IMR-90 (cell line): ENCODE measurements at regions not wholly inside any gene's neighbourhood (a gene's known extent, or its start where the extent isn't known, plus 50 kb on each side); places are given as distances from the start of the nearest gene placed in this dataset.

Source experiments
- ATAC-seq: fragments of 200-7000 bp; cut with Tn5 transposase; 2 replicates; pipeline ENCODE4 v1.9.1; 2020; ENCODE audit warnings: low read depth, mild to moderate bottlenecking, moderate library complexity
- BruUV-seq: library from RNA; stranded (reverse); fragments of 400-500 nt; replicated peaks from 2 replicates; lab custom pipeline; 2021; lab: Mats Ljungman, UMichigan
- CTCF ChIA-PET: fragments of 300-600 bp; formaldehyde crosslinking; extraction: SDS; loops from one replicate; lab custom pipeline; 2021; ENCODE audit warnings: antibody characterized with exemption; lab: Yijun Ruan, JAX
- POLR2A ChIA-PET: fragments of 300-600 bp; sonication (Branson Sonifier 250); formaldehyde crosslinking; loops from one replicate; lab custom pipeline; 2022; ENCODE audit warnings: antibody characterized with exemption; ENCODE audit not compliant: unreplicated experiment; lab: Charles Lee
- DNase-seq: peaks from one replicate; pipeline ENCODE4 v3.0.0; 2013
- H2AFZ ChIP-seq: replicated peaks from 2 replicates; pipeline ENCODE3; 2013; ENCODE audit warnings: low read length, mild to moderate bottlenecking; ENCODE audit not compliant: poor library complexity
- H2AK5ac ChIP-seq: 2 replicates; pipeline ENCODE4 v1.6.1; 2013; ENCODE audit warnings: low read depth, low read length, inconsistent platforms
- H2AK9ac ChIP-seq: replicated peaks from 2 replicates; pipeline ENCODE3; 2013; ENCODE audit warnings: mild to moderate bottlenecking, low read depth, low read length, moderate library complexity; ENCODE audit not compliant: poor library complexity
- H2BK120ac ChIP-seq: 2 replicates; pipeline ENCODE4 v1.6.1; 2013; ENCODE audit warnings: low read depth, low read length, inconsistent platforms
- H2BK15ac ChIP-seq: 3 replicates; pipeline ENCODE4 v1.6.1; 2013; ENCODE audit warnings: low read depth, low read length, inconsistent platforms
- H2BK20ac ChIP-seq: 2 replicates; pipeline ENCODE4 v1.6.1; 2013; ENCODE audit warnings: low read depth, mild to moderate bottlenecking, inconsistent platforms, low read length, moderate library complexity
- H2BK5ac ChIP-seq: 2 replicates; pipeline ENCODE4 v1.6.1; 2013; ENCODE audit warnings: mild to moderate bottlenecking, low read depth, low read length, inconsistent platforms; ENCODE audit not compliant: poor library complexity, severe bottlenecking
- H3K14ac ChIP-seq: replicated peaks from 2 replicates; pipeline ENCODE4 v1.6.1; 2013; ENCODE audit warnings: low read depth, low read length, inconsistent platforms
- H3K18ac ChIP-seq: 2 replicates; pipeline ENCODE4 v1.6.1; 2013; ENCODE audit warnings: low read depth, low read length, control low read depth
- H3K23ac ChIP-seq: 2 replicates; pipeline ENCODE4 v1.6.1; 2013; ENCODE audit warnings: low read depth, low read length, inconsistent platforms
- H3K27ac ChIP-seq: 2 replicates; pipeline ENCODE4 v1.5.1; 2013; ENCODE audit warnings: mild to moderate bottlenecking, control low read depth, low read length; ENCODE audit not compliant: insufficient read depth
- H3K27me3 ChIP-seq: 2 replicates; pipeline ENCODE4 v1.6.1; 2013; ENCODE audit warnings: low read length; ENCODE audit not compliant: control insufficient read depth, insufficient read depth
- H3K36me3 ChIP-seq: 2 replicates; pipeline ENCODE4 v1.6.1; 2013; ENCODE audit warnings: low read length, mixed read lengths; ENCODE audit not compliant: control insufficient read depth, insufficient read depth
- H3K4ac ChIP-seq: 2 replicates; pipeline ENCODE4 v1.6.1; 2013; ENCODE audit warnings: low read depth, low read length, inconsistent platforms
- H3K4me1 ChIP-seq: 2 replicates; pipeline ENCODE4 v1.6.1; 2013; ENCODE audit warnings: low read length, mixed read lengths; ENCODE audit not compliant: control insufficient read depth, insufficient read depth
- H3K4me2 ChIP-seq: 2 replicates; pipeline ENCODE4 v1.6.1; 2013; ENCODE audit warnings: low read depth, mild to moderate bottlenecking, control low read depth, low read length, moderate library complexity
- H3K4me3 ChIP-seq: 2 replicates; pipeline ENCODE4 v1.5.1; 2013; ENCODE audit warnings: low read depth, mild to moderate bottlenecking, control low read depth, low read length, moderate library complexity; ENCODE audit not compliant: insufficient read depth
- H3K56ac ChIP-seq: 2 replicates; pipeline ENCODE4 v1.6.1; 2013; ENCODE audit warnings: low read length, inconsistent platforms; ENCODE audit not compliant: insufficient read depth; ENCODE audit errors: extremely low read depth
- H3K79me1 ChIP-seq, 2 experiments: 2 replicates each; pipeline ENCODE4 v1.6.1; 2013; ENCODE audit warnings: low read length in 2 of 2, inconsistent platforms in 1 of 2, low read depth in 1 of 2
- H3K9ac ChIP-seq: 2 replicates; pipeline ENCODE4 v1.6.1; 2013; ENCODE audit warnings: low read depth, low read length, control low read depth
- H3K9me1 ChIP-seq: 2 replicates; pipeline ENCODE4 v1.6.1; 2013; ENCODE audit warnings: low read length, inconsistent platforms; ENCODE audit not compliant: insufficient read depth
- H3K9me3 ChIP-seq: 2 replicates; pipeline ENCODE4 v1.6.1; 2013; ENCODE audit warnings: low read length; ENCODE audit not compliant: control insufficient read depth, insufficient read depth
- H4K20me1 ChIP-seq: 2 replicates; pipeline ENCODE4 v1.6.1; 2013; ENCODE audit warnings: low read length, inconsistent platforms; ENCODE audit not compliant: insufficient read depth
- H4K5ac ChIP-seq: 2 replicates; pipeline ENCODE4 v1.6.1; 2013; ENCODE audit warnings: mild to moderate bottlenecking, low read depth, low read length, control low read depth
- H4K8ac ChIP-seq, 2 experiments: 2 replicates each; pipeline ENCODE4 v1.6.1; 2013; ENCODE audit warnings: low read depth in 2 of 2, low read length in 2 of 2, control low read depth in 1 of 2, inconsistent platforms in 1 of 2
- H4K91ac ChIP-seq: 2 replicates; pipeline ENCODE4 v1.6.1; 2013; ENCODE audit warnings: low read depth, low read length, inconsistent platforms; ENCODE audit not compliant: insufficient read depth
- CEBPB ChIP-seq: IDR thresholded peaks from 2 replicates; pipeline ENCODE4 v1.6.1; 2012; ENCODE audit warnings: low read depth, low read length, improper control_type of control experiment
- CHD1 ChIP-seq: IDR thresholded peaks from 2 replicates; pipeline ENCODE4 v1.6.1; 2012; ENCODE audit warnings: low read depth, low read length, improper control_type of control experiment
- CTCF ChIP-seq: conservative IDR thresholded peaks from 2 replicates; pipeline ENCODE4 v1.5.1; 2012; ENCODE audit warnings: mild to moderate bottlenecking, low read depth, low read length, improper control_type of control experiment
- ELK1 ChIP-seq: fragments of 150-350 bp; IDR thresholded peaks from 2 replicates; pipeline ENCODE4 v1.6.1; 2016; ENCODE audit warnings: low read depth, mild to moderate bottlenecking, low read length, moderate library complexity, borderline replicate concordance
- FOS ChIP-seq: fragments of 150-350 bp; IDR thresholded peaks from 2 replicates; pipeline ENCODE4 v1.6.1; 2016; ENCODE audit warnings: low read depth, low read length
- MAFK ChIP-seq: IDR thresholded peaks from 2 replicates; pipeline ENCODE4 v1.6.1; 2012; ENCODE audit warnings: low read depth, low read length, improper control_type of control experiment
- MXI1 ChIP-seq: IDR thresholded peaks from 2 replicates; pipeline ENCODE4 v1.6.1; 2012; ENCODE audit warnings: low read depth, mild to moderate bottlenecking, low read length, moderate library complexity, borderline replicate concordance
- NFE2L2 ChIP-seq: fragments of 150-350 bp; IDR thresholded peaks from 2 replicates; pipeline ENCODE4 v1.6.1; 2016; ENCODE audit warnings: low read depth, mild to moderate bottlenecking, low read length
- POLR2A ChIP-seq: IDR thresholded peaks from 2 replicates; pipeline ENCODE4 v1.6.1; 2012; ENCODE audit warnings: mild to moderate bottlenecking, low read depth, low read length
- RCOR1 ChIP-seq: IDR thresholded peaks from 2 replicates; pipeline ENCODE4 v1.6.1; 2012; ENCODE audit warnings: mild to moderate bottlenecking, low read length, improper control_type of control experiment; ENCODE audit not compliant: insufficient replicate concordance
- RFX5 ChIP-seq: IDR thresholded peaks from 2 replicates; pipeline ENCODE4 v1.8.0; 2012; ENCODE audit warnings: low read depth, mild to moderate bottlenecking, low read length, moderate library complexity
- SMC3 ChIP-seq: fragments of 150-350 bp; IDR thresholded peaks from 2 replicates; pipeline ENCODE4 v1.6.1; 2016; ENCODE audit warnings: low read depth, mild to moderate bottlenecking, antibody characterized with exemption, low read length, moderate library complexity
- USF2 ChIP-seq: fragments of 150-350 bp; IDR thresholded peaks from 2 replicates; pipeline ENCODE4 v1.6.1; 2017; ENCODE audit warnings: mild to moderate bottlenecking, antibody characterized with exemption, low read length, low read depth
- WGBS, 2 experiments: methylation state at CpG; one replicate each; pipeline versions ENCODE4 v1.1.5 to v1.1.7; 2013; ENCODE audit warnings: missing lambda C conversion rate in 2 of 2; ENCODE audit not compliant: insufficient read length in 1 of 2; ENCODE audit errors: extremely low coverage in 2 of 2; 5-methylcytosine and 5-hydroxymethylcytosine counted together
- dilution Hi-C: fragments of 300-500 bp; cut with HindIII; formaldehyde crosslinking; loops from one replicate; pipeline ENCODE4 v1.14.3; 2018; ENCODE audit warnings: low sequenced_read_pairs; ENCODE audit not compliant: unreplicated experiment
- in situ Hi-C: fragments of 300-500 bp; cut with MboI; formaldehyde crosslinking; loops from 3 replicates; pipeline ENCODE4 v1.14.3; 2019; ENCODE audit warnings: low sequenced_read_pairs, inconsistent platforms, mixed read lengths
- intact Hi-C: fragments of 100-400 bp; cut with micrococcal nuclease; formaldehyde crosslinking; loops from 2 replicates; pipeline ENCODE4 v1.10.0; 2022

- Histone ChIP-seq H3K27me3 (peaks cover 6% of the 10 kb centered on the region; the same call in 1 of the 2 replicates), H3K9me3 (no peaks in the 10 kb centered on the region), H2BK20ac (no peak overlapping the region), H3K9ac (no peak overlapping the region), H3K4me1 (no peaks in the 10 kb centered on the region), H4K8ac (no peak overlapping the region), H2BK120ac (no peak overlapping the region), H3K27ac (no peak overlapping the region), H3K18ac (no peak overlapping the region), H3K56ac (no peak overlapping the region), H3K36me3 (no peaks in the 10 kb centered on the region), H2AFZ (no peak overlapping the region), H3K79me1 (no peaks in the 10 kb centered on the region), H2BK15ac (no peak overlapping the region), H2AK9ac (no peak overlapping the region), H3K23ac (no peak overlapping the region), H2BK5ac (no peak overlapping the region), H4K5ac (no peak overlapping the region), H3K4me3 (no peak overlapping the region), H4K20me1 (no peaks in the 10 kb centered on the region), H3K14ac (no peak overlapping the region), H3K9me1 (peaks cover 8% of the 10 kb centered on the region), H3K4me2 (no peak overlapping the region), H4K91ac (no peak overlapping the region), H2AK5ac (no peak overlapping the region), H3K4ac (no peak overlapping the region)
- ATAC-seq (no peak), DNase-seq (peak; percentile 34)
- in situ Hi-C loops: no loop called here
- no CpG with 5 or more reads among the region's 2 CpGs for WGBS, 2 experiments
- BruUV-seq: no TSS peak
- intact Hi-C loops: no loop called here
- ChIA-PET POLR2A (no interaction called here), CTCF (no interaction called here)
- TF ChIP-seq POLR2A: no peak
- TF ChIP-seq RFX5: no peak
- no peak for TF ChIP-seq SMC3
- no peak for TF ChIP-seq MXI1
- TF ChIP-seq FOS: no peak
- TF ChIP-seq USF2: no peak
- no peak for TF ChIP-seq CHD1
- TF ChIP-seq RCOR1: no peak
- TF ChIP-seq CTCF: no peak
- no peak for TF ChIP-seq CEBPB
- no peak for TF ChIP-seq ELK1
- TF ChIP-seq NFE2L2: no peak
- no peak for TF ChIP-seq MAFK
- dilution Hi-C loops: no loop called here
Measured at GRCh38 chr18:11251229-11251890, 102.0 kb upstream of the PIEZO2 start.
